ENCODE measurements at regions not wholly inside any gene's neighbourhood (a gene's known extent, or its start where the extent isn't known, plus 50 kb on each side); places are given as distances from the start of the nearest gene placed in this dataset.

- DNase-seq, result no peak
Measured at GRCh38 chr15:95822961-95823360, 507.5 kb upstream of the NR2F2 start.

- DNase-seq, result no peak
Measured at GRCh38 chr15:95825208-95825607, 505.3 kb upstream of the NR2F2 start.

GRCh38 chr15:95825671-95826411 is 504.7 kb upstream of the NR2F2 start:
- no peak for DNase-seq

- DNase-seq, result no peak
Measured at GRCh38 chr15:95826412-95827195, 503.9 kb upstream of the NR2F2 start.

GRCh38 chr15:95829062-95829461 is 501.4 kb upstream of the NR2F2 start:
- no peak for DNase-seq

GRCh38 chr15:95830281-95830680 is 500.2 kb upstream of the NR2F2 start:
- DNase-seq, result no peak

- no peak for DNase-seq
Measured at GRCh38 chr15:95832668-95833067, 497.8 kb upstream of the NR2F2 start.

- DNase-seq, result no peak
Measured at GRCh38 chr15:95834028-95834804, 496.3 kb upstream of the NR2F2 start.

- no peak for DNase-seq
Measured at GRCh38 chr15:95836536-95836935, 494.0 kb upstream of the NR2F2 start.

- no peak for DNase-seq
Measured at GRCh38 chr15:95837341-95838004, 493.0 kb upstream of the NR2F2 start.

- DNase-seq, result no peak
Measured at GRCh38 chr15:95839367-95839782, 491.1 kb upstream of the NR2F2 start.

GRCh38 chr15:95840004-95840403 is 490.5 kb upstream of the NR2F2 start:
- no peak for DNase-seq

- DNase-seq, result no peak
Measured at GRCh38 chr15:95840855-95841254, 489.6 kb upstream of the NR2F2 start.

- DNase-seq, result no peak
Measured at GRCh38 chr15:95842576-95842975, 487.9 kb upstream of the NR2F2 start.

- no peak for DNase-seq
Measured at GRCh38 chr15:95843241-95843910, 487.1 kb upstream of the NR2F2 start.

GRCh38 chr15:95845862-95846515 is 484.5 kb upstream of the NR2F2 start:
- no peak for DNase-seq

- no peak for DNase-seq
Measured at GRCh38 chr15:95848126-95848525, 482.4 kb upstream of the NR2F2 start.

GRCh38 chr15:95850837-95851236 is 479.7 kb upstream of the NR2F2 start:
- no peak for DNase-seq

- no peak for DNase-seq
Measured at GRCh38 chr15:95853350-95853749, 477.1 kb upstream of the NR2F2 start.

- DNase-seq, result no peak
Measured at GRCh38 chr15:95857124-95857757, 473.3 kb upstream of the NR2F2 start.

GRCh38 chr15:95857758-95858157 is 472.7 kb upstream of the NR2F2 start:
- no peak for DNase-seq
